Lower leg skin (tissue), 3 donors: ENCODE measurements at regions not wholly inside any gene's neighbourhood (a gene's known extent, or its start where the extent isn't known, plus 50 kb on each side); places are given as distances from the start of the nearest gene placed in this dataset.

Experiments used
- POLR2A ChIP-seq, 2 donors: fragments of 450-650 bp; IDR thresholded peaks; one replicate each; pipeline ENCODE4 v1.6.1; 2016 to 2017; ENCODE audit warnings: antibody characterized with exemption in 2 of 2, mild to moderate bottlenecking in 1 of 2, moderate library complexity in 1 of 2
- TF ChIP-seq, protein P1 (sequence below), 3 donors: fragments of 450-650 bp; IDR thresholded peaks; one replicate each; pipeline ENCODE4 v1.5.1; 2016; ENCODE audit warnings: antibody characterized with exemption in 3 of 3, mild to moderate bottlenecking in 3 of 3, moderate library complexity in 2 of 3

DNA sequence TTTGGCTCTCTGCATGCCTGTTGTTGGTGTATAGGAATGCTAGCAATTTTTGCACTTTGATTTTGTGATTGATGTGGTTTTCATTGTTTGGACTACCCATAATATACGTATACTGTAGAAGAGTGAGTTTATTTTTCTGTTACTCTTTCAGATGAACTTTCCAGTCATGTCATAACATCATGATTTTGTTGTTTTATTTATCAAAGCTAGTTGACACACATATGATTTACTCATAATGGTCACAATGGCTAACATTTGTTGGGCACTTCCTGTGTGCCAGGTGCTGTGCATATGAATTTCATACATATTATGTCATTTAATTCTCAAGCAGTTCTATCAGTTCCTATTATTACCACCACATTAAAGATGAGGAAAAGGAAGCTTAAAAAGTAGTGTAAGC is 98.1 kb upstream of the GUCA2B start:
- TF ChIP-seq, protein P1, sequence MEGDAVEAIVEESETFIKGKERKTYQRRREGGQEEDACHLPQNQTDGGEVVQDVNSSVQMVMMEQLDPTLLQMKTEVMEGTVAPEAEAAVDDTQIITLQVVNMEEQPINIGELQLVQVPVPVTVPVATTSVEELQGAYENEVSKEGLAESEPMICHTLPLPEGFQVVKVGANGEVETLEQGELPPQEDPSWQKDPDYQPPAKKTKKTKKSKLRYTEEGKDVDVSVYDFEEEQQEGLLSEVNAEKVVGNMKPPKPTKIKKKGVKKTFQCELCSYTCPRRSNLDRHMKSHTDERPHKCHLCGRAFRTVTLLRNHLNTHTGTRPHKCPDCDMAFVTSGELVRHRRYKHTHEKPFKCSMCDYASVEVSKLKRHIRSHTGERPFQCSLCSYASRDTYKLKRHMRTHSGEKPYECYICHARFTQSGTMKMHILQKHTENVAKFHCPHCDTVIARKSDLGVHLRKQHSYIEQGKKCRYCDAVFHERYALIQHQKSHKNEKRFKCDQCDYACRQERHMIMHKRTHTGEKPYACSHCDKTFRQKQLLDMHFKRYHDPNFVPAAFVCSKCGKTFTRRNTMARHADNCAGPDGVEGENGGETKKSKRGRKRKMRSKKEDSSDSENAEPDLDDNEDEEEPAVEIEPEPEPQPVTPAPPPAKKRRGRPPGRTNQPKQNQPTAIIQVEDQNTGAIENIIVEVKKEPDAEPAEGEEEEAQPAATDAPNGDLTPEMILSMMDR (IDR thresholded peaks at IDR 0.05) = no peak
- no peak for TF ChIP-seq POLR2A (IDR thresholded peaks at IDR 0.05)
